Gastroesophageal sphincter (tissue), 3 donors: ENCODE measurements at regions not wholly inside any gene's neighbourhood (a gene's known extent, or its start where the extent isn't known, plus 50 kb on each side); places are given as distances from the start of the nearest gene placed in this dataset.

Source experiments
- POLR2A ChIP-seq, 2 donors: fragments of 450-650 bp; IDR thresholded peaks; one replicate each; pipeline ENCODE4 v1.6.1; 2017; ENCODE audit warnings: antibody characterized with exemption in 2 of 2, mild to moderate bottlenecking in 2 of 2, moderate library complexity in 1 of 2
- TF ChIP-seq, protein P1 (sequence below), 4 experiments: fragments of 200-600 bp in 2 of 4; fragments of 450-650 bp in 2 of 4; sonication (generic) in 1 of 4; IDR thresholded peaks; one replicate each; pipeline ENCODE4 v1.5.1; 2017 to 2019; ENCODE audit warnings: antibody characterized with exemption in 4 of 4, mild to moderate bottlenecking in 2 of 4, moderate library complexity in 2 of 4

DNA sequence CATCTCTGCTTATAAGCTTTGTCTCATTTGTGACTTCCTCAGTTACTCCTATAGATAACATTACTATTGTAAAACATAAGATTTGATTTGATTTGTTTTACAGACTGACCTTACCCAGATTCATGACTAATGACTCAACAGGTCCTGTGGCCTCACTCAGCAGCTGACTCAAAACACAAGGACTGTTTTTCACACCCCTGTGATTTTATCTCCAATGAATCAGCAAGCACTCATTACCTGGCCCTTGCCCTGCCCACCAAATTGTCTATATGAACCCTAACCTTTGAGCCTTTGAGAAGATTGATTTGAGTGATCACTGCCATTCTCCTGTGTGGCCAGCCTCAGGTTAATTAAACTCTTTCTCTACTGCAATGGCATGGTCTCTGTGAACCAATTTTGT, 1064.6 kb upstream of the LRRTM3 start:
- TF ChIP-seq, protein P1, sequence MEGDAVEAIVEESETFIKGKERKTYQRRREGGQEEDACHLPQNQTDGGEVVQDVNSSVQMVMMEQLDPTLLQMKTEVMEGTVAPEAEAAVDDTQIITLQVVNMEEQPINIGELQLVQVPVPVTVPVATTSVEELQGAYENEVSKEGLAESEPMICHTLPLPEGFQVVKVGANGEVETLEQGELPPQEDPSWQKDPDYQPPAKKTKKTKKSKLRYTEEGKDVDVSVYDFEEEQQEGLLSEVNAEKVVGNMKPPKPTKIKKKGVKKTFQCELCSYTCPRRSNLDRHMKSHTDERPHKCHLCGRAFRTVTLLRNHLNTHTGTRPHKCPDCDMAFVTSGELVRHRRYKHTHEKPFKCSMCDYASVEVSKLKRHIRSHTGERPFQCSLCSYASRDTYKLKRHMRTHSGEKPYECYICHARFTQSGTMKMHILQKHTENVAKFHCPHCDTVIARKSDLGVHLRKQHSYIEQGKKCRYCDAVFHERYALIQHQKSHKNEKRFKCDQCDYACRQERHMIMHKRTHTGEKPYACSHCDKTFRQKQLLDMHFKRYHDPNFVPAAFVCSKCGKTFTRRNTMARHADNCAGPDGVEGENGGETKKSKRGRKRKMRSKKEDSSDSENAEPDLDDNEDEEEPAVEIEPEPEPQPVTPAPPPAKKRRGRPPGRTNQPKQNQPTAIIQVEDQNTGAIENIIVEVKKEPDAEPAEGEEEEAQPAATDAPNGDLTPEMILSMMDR (IDR thresholded peaks at IDR 0.05) = no peak
- TF ChIP-seq POLR2A (IDR thresholded peaks at IDR 0.05) = no peak
